GM10266 (cell line): ENCODE measurements at regions not wholly inside any gene's neighbourhood (a gene's known extent, or its start where the extent isn't known, plus 50 kb on each side); places are given as distances from the start of the nearest gene placed in this dataset.

ENCODE experiments used
- DNase-seq: peaks from one replicate; pipeline ENCODE4 v3.0.0; 2012; ENCODE audit errors: extremely low spot score
- TF ChIP-seq, protein P1 (sequence below): IDR thresholded peaks from 2 replicates; pipeline ENCODE4 v1.5.1; 2012; ENCODE audit warnings: mild to moderate bottlenecking, low read depth; ENCODE audit not compliant: control insufficient read depth, insufficient read depth; ENCODE audit errors: missing control alignments

DNA sequence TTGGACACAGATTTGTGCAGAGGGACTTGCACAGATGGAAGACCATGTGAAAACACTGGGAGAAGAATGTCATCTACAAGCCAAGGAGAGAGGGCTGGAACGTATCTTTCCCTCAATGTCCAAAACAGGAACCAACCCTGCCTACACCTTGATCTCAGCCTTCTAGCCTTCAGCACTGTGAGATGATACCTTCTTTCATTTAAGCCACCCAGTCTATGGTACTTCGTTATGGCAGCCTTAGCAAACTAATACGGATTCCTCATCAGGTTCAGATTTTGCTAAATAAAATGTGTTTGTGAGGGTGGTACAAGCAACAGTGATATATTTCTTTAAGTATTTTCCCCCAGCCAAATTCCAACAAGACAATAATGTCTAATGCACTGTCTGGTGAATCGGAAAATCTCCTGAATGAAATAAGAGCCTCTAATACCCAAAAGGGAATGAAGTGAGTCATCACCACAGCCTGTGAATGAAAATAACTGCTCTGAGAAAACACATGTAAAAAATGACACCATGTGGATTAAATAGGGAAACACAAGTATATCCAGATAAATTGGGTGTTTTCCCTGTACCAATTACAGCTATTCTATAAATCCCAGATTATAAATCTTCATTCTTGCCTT lies 182.8 kb upstream of the TARS1 start:
- DNase-seq = no peak
- TF ChIP-seq, protein P1, sequence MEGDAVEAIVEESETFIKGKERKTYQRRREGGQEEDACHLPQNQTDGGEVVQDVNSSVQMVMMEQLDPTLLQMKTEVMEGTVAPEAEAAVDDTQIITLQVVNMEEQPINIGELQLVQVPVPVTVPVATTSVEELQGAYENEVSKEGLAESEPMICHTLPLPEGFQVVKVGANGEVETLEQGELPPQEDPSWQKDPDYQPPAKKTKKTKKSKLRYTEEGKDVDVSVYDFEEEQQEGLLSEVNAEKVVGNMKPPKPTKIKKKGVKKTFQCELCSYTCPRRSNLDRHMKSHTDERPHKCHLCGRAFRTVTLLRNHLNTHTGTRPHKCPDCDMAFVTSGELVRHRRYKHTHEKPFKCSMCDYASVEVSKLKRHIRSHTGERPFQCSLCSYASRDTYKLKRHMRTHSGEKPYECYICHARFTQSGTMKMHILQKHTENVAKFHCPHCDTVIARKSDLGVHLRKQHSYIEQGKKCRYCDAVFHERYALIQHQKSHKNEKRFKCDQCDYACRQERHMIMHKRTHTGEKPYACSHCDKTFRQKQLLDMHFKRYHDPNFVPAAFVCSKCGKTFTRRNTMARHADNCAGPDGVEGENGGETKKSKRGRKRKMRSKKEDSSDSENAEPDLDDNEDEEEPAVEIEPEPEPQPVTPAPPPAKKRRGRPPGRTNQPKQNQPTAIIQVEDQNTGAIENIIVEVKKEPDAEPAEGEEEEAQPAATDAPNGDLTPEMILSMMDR = no peak

DNA sequence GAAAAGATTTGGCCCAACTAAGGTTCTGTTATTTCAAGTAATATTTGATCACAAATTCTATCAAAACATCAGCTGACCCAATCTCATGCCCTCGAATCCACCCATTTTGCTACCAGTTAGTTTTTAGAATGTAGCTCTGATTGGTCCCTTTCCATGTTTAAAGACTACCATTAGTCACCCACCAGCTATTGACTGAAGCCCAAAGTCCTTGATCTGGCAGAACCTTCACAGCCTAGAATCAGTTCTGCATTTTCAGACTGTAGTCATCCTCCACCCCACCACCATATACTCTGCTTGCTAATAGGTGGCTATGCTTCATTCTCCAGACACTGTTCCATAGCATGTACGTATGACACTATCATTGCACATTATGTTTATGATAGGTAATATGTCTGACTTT lies 182.2 kb upstream of the TARS1 start:
- no peak for DNase-seq
- TF ChIP-seq, protein P1 = no peak

DNA sequence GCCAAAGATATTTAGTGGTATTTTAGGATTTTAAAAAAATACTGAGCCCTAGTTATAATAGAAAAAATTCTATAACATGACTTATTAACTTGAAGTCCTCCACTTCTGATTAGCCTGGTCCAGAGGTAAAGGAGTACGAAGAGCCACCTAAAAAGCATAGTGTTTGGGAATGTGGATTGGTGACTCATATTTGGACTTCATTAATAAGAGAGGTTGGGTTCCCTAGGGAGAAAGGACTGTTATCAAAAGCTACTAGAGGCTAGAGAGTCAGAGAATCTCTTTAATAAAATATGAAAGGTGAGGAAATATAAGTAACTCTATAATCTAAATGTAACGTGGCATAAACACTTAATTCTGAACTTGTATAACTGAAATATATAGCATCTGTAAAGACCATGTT lies 180.7 kb upstream of the TARS1 start:
- TF ChIP-seq, protein P1 = no peak
- no peak for DNase-seq

DNA sequence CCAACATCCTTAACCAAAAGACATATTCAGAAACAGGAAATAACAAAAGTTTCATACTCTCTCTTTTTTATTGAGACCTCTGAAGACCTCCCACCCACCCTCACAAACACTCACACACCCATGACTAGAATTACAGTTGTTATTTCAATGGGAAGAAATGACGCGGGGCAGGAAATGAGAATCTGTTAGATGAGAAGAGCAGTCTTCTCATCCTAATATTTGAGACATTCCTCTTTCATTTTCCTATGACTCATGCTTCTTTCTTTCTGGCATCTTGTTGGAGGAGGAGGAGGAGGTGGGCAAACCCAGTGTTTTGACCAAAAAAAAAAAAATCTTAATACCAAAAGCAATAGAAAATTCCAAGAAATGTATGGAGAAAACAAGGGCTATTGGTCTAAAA lies 179.5 kb upstream of the TARS1 start:
- TF ChIP-seq, protein P1 = no peak
- DNase-seq = no peak

DNA sequence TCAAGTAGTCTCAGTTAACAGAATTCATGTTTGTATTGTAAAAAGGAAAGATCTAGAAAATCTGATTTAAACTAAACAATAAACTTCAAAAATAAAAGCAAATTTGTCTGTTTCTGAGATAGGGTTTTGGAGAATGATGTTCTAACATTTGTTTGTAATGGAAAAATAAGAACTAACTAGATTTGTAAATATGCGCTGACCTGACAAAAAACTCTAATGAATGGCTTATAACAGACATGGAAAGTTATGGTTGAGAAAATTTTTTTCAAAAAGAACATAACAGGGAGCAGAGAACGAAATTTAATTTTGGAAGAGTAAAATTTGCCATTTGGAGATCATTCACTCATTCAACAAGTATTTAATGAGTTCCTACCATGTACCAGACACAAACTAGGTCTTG lies 179.0 kb upstream of the TARS1 start:
- DNase-seq = no peak
- TF ChIP-seq, protein P1 = no peak

DNA sequence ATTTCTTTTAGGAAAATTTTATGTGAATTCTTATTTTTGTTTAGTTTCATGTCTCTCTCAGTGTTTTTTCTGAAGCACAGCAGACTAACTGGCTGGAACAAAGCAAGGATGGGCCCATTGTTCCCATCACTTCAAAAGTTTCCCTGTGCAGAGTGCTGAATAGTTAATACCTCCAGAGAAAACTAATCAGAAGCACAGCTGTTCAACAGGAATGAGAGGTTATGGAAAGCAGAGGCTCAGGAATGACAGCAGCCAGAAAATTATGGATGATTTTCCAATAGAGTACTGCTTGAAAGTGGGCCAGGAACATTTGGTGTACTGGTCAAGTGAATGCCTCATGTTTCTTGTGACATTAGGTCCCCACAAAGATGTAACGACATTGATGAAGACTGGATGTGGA lies 173.0 kb upstream of the TARS1 start:
- no peak for DNase-seq
- TF ChIP-seq, protein P1 = no peak

DNA sequence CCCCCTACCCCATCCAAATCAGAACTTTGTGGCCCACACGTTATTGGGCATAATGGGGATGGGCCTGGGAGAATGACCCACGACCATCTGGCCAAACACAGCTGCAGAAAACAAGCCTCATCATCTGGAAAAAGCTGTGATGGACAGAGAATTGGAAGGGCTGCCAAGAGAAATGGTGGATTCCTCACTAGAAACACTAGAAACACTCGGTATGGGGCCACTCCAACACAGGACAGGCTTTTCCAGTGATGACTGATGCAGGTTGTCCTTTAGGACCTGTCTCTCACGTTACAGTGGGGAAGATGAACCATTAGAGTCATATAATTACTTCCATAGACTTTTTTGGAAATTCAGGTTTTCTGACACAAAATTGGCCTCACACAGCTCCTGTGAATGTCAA lies 172.4 kb upstream of the TARS1 start:
- no peak for DNase-seq
- TF ChIP-seq, protein P1 = no peak
